GM18907 (cell line): ENCODE measurements at regions not wholly inside any gene's neighbourhood (a gene's known extent, or its start where the extent isn't known, plus 50 kb on each side); places are given as distances from the start of the nearest gene placed in this dataset.
"Not testable (repeated sequence)": the region's sequence is repeated elsewhere in the genome, so short reads cannot be mapped to it uniquely, and the experiment has no call there.

Source experiments
- ATAC-seq: cut with Tn5 transposase; IDR thresholded peaks from one replicate; pipeline ENCODE4 v1.9.1; 2021; ENCODE audit warnings: mild to moderate bottlenecking, moderate library complexity; ENCODE audit not compliant: unreplicated experiment

DNA sequence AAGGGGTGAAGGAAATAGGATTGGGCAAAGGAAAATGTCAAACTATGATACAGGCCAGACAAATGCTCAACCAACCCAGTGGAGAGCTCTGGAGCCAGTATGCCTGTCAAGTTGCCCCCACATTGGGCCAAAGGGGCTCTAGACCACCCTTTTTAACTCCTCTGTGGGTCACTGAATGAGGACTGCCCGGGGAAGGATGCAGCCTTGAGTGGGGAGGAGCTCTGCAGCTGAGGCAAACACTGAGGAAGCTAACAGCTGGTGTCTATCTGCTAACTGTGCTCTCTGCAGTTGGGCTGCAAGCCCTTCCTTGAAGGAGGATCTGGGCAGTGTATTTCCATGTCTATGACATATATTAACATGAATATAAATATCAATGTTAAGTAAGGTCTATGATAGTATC, 98.4 kb upstream of the PRSS16 start:
- no peak for ATAC-seq

DNA sequence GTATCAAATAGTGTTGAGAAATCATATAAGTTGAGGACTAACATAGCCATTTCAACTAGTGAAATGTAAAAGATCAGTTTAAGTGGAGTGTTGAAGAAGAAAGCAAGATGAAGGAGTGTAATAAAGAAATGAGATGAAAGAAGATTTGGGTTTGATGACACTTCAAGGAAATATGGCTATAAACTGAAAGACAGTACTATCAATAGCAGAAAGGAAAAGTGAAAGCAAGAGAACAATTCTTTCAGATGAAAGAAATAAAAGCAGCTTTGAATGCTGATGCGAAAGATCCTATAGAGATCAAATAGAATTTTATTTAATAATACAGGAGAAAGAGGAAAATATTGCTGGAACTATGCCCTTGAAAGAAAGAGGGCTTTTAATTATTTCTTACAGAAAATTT, 92.8 kb upstream of the PRSS16 start:
- ATAC-seq: no peak

DNA sequence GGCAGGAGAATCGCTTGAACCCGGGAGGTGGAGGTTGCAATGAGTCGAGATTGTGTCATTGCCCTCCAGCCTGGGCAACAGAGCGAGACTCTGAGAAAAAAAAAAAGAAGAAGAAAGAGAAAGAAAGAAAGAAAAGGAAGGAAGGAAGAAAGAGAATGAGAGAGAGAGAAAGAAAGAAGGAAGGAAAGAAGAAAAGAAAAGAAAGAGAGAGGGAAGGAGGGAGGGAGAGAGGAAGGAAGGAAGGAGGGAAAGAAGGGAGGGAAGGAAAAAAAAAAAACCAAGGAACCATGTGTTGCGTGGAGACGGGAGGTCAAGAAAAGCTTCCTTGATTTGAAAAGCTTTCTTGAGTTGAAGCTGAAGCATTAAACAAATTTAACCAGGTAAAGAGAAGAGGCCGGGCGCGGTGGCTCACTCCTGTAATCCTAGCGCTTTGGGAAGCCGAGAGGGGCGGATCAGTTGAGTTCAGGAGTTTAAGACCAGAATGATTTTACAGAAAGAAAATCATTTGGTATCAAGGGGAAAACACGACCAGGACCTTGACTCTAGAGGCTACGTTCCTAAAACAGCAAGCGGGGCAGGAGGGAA, 90.5 kb upstream of the PRSS16 start:
- peak; percentile 3 for ATAC-seq

DNA sequence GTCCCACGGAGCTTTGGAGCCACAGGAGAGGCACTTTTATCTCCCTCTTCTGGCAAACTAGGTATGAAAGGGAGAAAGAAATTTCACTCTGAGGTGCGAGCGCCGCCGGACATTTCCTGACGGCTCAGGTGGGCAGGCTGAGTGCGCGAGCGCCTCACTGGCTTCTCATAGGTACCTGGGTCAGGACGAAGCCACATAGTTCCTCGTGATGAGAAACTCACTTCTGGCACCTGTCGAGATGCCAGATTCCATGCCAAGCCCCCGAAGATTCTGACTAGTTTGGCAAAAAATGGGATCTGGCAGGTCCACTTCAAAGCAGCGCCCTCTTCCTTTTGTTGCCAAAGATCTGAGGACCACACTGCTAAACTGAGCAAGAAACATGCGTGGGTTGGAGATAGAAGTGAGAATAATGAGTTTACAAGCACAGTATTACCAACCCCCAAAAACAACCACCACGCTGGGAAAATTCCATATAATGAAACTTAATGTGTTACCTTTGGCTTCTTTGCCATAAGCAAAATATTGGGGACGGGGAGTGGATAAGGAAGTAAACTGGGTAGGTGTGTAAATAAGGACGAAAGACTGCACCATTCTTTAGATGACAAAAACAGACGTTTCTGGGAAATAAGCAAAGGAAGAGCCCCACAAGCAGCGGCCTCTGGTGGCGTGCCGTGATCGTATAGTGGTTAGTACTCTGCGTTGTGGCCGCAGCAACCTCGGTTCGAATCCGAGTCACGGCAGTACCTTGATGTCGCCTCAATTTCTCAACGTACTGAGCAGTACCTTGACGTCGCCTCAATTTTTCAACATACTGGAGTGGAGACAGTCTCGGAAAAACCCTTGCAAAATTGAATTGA, 89.8 kb upstream of the PRSS16 start:
- ATAC-seq: peak; percentile 52

DNA sequence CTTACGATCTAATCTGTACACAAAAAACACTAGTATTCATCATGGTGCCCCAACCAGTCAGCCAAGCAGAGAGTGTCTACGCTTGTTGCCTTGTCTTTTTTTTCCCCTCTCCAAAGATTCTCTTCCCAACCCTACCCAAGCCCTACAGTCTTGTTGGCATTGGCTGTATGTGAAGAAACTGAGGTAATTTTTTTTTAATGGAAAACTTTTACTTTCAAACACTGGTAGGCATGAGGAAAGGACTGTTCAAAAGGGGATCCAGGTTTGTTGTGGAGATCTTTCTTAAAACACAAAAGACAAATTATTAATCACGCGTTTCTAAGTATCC, 89.2 kb upstream of the PRSS16 start:
- ATAC-seq: no peak

DNA sequence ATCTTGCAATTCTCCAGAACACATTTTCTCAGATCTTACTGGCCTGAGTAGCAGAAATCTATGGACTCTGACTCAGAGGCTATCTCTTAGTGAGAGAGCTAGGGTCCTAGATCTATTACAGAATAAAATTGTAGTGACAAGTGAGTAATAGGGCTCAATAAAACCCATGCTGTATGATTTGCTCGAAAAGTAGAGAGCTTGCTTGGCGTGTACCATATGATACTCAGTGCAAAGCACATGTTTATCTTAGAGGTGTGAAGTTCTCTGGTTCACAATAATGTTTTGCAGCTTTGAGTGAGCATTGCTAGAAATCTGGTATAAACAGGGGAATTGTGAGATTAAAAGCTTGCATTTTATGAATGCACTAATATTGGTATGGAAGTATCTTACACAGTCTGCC, 87.8 kb upstream of the PRSS16 start:
- no peak for ATAC-seq

DNA sequence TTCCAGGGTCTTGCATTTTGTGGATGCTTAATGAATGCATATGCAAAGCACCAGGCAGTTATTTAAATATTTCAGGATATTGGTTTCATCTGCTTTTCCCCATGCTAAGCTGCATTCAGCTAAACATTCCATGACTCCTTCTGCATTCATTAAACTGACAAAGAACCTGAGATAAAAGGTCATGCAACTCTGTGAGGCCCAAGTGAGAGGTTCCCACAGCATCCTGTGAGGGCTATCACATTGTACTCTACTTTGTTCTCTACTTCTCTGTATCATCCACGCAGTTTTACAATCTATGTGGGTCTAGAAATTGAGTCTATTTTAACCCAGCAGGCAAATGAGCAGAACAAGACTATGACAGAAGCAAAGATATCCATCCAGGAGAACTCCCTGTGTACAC, 86.4 kb upstream of the PRSS16 start:
- ATAC-seq: no peak

DNA sequence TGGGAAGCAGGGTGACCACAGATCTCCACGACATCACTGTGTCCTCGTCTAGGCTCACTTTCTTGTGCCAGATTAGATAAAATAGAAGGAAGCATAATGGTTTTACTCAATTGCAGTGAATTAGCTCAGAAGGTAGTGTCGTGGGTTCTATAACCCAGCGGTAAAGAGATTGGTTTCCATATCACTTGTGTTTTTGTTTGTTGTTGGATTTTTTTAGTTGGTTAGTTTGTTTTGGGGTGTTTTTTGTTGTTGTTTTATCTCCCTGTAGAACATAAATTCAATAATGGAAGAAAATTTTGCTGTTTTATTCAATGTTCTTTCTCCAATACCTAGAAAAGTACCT, 85.9 kb upstream of the PRSS16 start:
- no peak for ATAC-seq

DNA sequence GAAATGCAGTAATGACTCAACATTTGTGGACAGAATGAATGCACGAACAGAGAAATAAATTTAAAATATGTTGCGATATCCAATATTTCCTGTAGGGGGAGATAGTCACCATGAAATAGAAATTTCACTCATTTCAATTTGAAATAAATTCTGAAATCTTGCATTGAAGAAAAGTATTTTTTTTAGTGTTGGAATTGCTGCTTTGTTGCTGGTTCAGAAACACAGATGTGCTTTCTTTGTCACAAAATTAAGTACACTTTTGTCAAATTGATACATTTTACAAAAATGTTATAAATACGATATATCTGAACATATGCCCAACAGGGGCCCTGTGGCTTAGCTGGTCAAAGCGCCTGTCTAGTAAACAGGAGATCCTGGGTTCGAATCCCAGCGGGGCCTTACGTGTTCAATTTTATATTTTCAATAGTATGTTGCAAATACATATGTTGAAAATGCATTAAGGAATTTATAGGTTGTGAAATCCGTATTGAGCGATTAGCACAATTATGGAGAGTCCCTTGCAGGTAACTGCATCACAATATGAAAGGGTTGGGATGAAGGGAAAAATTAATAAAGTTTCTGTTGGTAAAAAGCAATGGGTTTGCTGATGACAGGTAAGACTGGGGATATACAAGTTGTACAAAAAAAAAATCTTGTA, 85.4 kb upstream of the PRSS16 start:
- ATAC-seq: no peak

DNA sequence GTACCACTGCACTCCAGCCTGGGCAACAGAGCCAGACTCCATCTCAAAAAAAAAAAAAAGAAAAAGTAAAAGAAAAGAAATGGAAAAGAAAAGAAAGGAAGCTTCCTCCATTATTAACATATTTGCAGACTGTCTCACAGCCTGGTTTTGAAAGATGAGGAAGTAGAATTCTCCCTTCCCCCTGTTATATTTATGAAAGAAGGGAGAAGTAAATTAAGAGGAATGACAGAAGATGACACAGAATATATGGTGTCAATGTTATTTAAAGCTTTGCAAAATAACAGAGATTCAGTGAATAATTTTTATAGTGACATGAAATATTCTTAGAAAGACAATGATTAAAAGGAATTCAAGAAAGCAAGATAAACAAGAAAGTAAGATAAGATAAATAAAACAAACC, 83.7 kb upstream of the PRSS16 start:
- ATAC-seq: no peak

DNA sequence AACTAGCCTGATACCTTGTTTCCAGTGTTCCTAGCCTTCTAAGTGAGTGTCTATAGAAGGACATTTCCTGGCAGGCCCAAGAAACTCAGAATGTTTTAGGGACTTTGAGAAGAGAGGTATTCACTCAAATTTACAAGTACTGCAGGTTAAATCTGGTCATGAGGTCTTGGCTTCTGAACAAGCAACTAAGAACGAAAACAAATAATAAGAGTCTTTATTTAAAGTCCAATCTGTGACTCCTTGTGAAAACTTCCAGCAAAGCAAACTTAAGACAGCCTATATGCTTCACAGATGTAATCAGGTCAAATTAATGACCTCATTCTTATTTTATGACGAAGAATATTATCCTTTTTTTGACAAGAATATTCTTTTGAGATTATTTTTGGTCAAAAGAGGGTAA, 79.4 kb upstream of the PRSS16 start:
- no peak for ATAC-seq

DNA sequence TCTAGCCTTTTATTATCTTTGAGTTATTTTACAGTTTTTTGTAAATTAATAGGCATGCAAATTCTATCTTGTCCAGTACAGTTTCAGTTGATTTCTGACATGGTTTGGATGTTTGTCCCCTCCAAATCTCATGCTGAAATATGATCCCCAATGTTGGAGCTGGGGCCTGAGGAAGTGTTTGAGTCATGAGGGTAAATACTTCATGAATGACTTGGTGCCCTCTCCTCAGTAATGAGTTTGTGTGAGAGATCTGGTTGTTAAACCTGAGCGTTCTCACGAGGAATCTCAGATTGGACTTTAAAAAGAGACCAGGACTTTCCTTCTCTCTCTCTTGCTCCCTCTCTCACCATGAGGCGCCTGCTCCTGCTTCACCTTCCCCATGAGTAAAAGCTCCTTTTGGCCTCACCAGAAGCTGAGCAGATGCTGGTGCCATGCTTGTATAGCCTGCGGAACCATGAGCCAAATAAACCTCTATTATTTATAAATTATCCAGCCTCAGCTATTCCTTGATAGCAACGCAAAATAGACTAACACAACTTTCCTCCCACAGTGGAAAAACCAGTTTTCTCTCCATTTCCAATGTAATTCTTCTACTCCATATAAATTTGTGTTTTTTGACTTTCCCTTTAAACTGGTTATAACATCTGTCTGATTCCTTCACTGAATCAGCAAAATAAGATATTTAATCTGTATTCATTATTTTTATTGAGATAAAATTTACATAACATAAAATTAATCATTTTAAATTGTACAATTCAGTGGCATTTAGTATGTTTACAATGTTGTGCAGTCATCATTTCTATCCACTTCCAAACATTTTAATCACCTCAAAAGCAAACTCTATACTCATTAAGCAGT, 78.7 kb upstream of the PRSS16 start:
- no peak for ATAC-seq

DNA sequence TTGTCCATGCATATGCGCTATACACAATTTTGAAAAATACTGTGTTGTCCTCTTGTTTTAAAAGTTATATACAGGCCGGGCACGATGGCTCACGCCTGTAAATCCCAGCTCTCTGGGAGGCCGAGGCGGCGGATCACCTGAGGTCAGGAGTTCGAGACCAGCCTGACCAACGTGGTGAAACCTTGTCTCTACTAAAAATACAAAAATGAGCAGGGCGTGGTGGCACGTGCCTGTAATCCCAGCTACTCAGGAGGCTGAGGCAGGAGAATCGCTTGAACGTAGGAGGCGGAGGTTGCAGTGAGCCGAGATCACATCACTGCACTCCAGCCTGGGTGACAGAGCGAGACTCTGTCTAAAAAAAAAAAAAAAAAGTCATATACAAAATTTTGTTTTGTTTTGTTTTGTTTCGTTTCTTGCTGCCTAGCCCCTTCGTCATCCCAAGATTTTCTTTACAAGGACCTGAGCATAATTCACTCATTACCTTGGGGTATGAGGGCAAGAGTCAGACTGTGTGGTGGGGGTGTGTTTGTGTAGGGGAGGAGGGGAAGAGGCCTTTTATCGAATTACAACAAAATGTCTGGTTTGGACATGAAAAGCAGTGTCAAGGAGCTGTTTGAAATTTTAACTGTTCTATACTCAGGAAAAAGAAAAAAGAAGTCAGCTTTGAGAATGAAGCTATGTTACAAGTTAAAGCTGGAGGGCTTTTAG, 74.8 kb upstream of the PRSS16 start:
- not testable (repeated sequence) for ATAC-seq

DNA sequence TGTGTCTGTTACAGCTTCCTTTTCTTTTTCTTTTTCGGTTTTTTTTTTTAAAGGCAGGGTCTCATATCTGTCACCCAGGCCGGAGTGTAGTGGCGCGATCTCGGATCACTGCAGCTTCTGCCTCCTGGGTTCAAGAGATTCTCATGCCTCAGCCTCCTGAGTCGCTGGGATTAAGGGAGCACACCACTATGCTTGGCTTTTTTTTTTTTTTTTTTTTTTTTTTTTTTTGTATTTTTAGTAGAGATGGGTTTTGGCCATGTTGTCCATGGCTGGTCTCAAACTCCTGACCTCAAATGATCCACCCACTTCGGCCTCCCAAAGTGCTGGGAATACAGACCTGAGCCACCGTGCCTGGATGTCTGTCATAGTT, 74.3 kb upstream of the PRSS16 start:
- not testable (repeated sequence) for ATAC-seq

DNA sequence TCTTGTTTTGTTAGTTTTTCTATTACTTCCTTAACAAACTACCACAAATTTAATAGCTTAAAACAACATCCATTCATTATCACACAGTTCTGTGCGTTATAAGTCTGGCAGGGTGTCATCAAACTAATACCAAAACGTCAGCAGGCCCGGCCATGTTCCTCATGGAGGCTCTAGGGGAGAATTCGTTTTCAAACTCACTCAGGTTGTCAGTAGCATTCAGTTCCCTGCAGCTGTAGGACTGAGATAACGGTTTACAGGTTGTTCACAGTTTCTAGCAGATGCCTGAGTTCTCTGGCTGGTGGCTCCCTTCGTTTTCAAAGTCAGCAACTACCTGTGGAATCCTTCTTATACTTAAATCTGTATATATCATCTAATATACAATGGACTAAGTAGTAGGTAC, 72.5 kb upstream of the PRSS16 start:
- no peak for ATAC-seq

DNA sequence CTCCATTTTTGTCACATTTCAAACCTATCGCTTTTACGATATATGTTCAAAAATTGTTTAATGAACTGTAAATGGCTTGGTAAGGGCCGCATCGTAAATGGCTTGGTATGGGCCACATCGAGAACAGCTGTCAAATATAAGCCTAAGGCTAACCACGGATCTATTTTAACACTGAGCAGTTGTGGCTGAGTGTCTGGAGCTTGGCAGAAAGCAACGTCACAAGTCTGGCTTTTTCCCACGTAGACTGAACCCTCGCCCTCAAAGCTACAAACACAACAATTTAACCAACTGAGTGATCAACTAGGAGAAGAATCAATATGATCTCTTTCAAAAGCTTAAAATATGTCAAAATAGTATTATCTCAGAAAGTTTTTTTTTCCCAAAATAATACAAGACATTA, 71.4 kb upstream of the PRSS16 start:
- no peak for ATAC-seq

DNA sequence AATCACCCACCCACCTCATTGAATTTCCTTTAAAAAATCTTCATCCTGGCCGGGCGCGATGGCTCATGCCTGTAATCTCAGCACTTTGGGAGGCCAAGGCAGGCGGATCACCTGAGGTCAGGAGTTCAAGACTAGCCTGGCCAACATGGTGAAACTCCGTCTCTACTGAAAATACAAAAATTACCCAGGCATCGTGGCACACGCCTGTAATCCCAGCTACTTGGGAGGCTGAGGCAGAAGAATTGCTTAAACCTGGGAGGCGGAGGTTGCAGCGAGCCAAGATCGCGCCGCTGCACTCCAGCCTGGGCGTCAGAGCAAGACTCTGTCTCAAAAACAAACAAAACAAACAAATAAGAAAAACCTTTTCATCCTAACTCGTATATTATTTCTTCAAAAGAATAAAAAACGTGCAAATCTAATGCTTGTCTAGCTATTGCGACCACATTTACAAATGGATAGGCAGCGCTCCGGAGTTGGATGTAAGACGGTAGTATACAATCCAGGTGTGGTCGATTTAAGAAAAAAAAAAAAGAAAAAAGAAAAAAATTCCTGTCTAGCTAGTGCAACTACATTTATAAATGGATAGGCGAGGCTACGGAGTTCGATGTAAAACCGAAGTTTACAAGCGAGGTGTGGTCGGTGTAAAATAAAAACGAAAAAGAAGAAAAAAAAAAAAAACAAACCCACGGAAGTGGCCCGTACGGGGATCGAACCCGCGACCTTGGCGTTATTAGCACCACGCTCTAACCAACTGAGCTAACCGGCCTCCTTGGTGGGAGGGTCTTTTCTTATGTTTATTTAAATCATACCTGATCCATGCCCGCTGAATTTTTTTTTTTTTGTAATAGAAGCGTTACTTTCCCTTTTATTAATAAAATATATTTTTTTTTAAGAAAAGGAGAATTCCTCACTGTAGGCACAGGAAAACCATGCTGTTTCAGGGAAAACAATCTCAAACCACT, 70.7 kb upstream of the PRSS16 start:
- peak; percentile 52 for ATAC-seq

DNA sequence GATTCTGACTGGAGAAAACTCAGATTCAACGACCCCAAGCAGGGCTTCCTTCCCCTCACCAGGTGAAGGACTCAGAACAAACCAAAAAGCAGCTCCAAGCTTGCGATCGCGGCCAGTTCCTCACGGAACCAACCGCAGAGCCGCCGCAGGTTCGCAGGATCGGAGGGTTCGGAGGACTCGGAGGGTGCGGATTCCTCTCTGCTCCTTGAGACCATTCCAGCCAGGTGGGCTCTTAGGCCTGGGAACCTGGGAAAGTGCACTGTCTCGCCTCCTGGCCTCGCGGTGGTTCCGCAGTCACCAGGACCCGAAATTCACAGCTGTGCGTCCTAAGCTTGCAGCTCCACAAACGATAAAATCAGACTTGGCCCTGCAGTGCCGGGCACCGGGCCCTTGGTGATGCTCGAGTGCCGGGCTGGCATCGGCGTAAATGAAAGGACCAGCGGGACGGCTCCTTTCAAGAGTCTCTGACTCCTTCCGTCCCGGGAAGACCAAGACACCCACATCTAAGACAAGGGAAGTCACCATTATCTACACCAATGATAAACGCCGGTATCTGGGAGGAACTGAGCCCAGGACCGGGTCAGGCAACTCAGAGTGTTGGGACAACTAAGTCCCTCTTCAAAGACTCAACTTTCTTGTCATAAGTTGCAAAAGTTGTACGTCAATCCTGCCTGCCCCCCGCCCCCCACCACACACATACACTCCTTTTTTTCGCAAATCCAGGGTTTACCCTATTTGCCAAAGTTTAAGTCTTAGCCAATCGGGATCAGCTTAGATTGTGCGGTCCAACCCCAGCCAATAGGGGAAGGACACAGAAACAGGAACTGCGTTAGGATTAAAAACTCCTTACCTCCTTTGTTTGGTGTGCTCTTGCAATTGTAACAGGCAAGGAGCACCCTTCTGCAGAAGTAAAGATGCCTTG, 69.8 kb upstream of the PRSS16 start:
- peak; percentile 78 for ATAC-seq

DNA sequence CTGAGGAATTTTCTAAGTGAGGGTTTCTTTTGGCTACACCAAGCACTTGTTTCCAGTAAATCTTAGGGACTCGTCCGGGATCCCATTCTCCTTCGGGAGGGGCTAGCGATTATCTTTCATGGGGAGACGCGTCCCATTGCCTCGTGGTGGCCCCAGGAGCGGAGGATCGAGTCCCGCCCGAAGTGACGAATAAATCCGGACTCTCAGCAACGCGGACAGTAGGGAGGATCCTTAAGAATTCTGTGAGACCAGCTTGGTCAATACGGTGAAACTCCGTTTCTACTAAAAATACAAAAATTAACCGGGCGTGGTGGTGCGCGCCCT, 69.1 kb upstream of the PRSS16 start:
- ATAC-seq: no peak
